Adrenal gland (tissue), 5 donors: ENCODE measurements at regions not wholly inside any gene's neighbourhood (a gene's known extent, or its start where the extent isn't known, plus 50 kb on each side); places are given as distances from the start of the nearest gene placed in this dataset.

Experiments
- POLR2A ChIP-seq, 2 donors: fragments of 450-650 bp; IDR thresholded peaks; one replicate each; pipeline ENCODE4 v1.6.1; 2017; ENCODE audit warnings: antibody characterized with exemption in 2 of 2, mild to moderate bottlenecking in 2 of 2, moderate library complexity in 1 of 2
- TF ChIP-seq, protein P1 (sequence below), 6 experiments: fragments of 450-650 bp in 4 of 6; fragments of 200-600 bp in 2 of 6; sonication (generic) in 1 of 6; IDR thresholded peaks; 1 replicate in 5 of 6; 2 replicates in 1 of 6; pipeline versions ENCODE4 v1.5.1 to v1.8.0; 2016 to 2021; ENCODE audit warnings: antibody characterized with exemption in 6 of 6, mild to moderate bottlenecking in 2 of 6, moderate library complexity in 1 of 6
- donor health status: DM: no; HTN: no; CAD: no.

DNA sequence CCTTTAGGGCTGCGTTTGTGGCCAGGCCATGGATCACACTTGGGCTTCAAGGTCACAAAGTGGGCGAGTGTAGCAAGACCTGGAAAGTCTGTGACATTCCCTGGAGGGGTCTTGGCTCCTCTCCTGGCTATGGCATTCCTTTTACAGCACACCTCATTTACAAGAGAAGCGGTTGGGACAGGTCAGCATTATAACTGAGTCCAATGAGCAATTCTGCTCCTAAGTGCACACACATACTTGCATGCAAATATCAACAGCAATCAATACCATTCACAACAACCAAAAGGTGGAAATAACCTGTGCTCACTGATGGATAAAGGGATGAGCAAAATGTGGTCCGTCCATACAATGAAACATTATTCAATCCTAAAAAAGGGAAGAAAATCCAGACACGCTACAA lies 298.2 kb downstream of the CTTN start:
- TF ChIP-seq, protein P1, sequence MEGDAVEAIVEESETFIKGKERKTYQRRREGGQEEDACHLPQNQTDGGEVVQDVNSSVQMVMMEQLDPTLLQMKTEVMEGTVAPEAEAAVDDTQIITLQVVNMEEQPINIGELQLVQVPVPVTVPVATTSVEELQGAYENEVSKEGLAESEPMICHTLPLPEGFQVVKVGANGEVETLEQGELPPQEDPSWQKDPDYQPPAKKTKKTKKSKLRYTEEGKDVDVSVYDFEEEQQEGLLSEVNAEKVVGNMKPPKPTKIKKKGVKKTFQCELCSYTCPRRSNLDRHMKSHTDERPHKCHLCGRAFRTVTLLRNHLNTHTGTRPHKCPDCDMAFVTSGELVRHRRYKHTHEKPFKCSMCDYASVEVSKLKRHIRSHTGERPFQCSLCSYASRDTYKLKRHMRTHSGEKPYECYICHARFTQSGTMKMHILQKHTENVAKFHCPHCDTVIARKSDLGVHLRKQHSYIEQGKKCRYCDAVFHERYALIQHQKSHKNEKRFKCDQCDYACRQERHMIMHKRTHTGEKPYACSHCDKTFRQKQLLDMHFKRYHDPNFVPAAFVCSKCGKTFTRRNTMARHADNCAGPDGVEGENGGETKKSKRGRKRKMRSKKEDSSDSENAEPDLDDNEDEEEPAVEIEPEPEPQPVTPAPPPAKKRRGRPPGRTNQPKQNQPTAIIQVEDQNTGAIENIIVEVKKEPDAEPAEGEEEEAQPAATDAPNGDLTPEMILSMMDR (IDR thresholded peaks at IDR 0.05) = no peak
- TF ChIP-seq POLR2A (IDR thresholded peaks at IDR 0.05) = no peak
